Muscle of back (tissue), 3 donors: ENCODE measurements at regions not wholly inside any gene's neighbourhood (a gene's known extent, or its start where the extent isn't known, plus 50 kb on each side); places are given as distances from the start of the nearest gene placed in this dataset.
"Not testable (repeated sequence)": the region's sequence is repeated elsewhere in the genome, so short reads cannot be mapped to it uniquely, and the experiment has no call there.

Experiments
- DNase-seq, 3 donors: peaks; one replicate each; pipeline versions ENCODE4 v3.0.0 to v3.0.0-alpha.2; 2013

DNA sequence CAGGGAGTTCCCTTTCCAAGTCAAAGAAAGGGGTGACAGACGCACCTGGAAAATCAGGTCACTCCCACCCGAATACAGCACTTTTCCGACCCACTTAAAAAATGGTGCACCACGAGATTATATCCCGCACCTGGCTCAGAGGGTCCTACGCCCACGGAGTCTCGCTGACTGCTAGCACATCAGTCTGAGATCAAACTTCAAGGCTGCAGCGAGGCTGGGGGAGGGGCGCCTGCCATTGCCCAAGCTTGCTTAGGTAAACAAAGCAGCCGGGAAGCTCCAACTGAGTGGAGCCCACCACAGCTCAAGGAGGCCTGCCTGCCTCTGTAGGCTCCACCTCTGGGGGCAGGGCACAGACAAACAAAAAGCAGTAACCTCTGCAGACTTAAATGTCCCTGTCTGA, 277.8 kb upstream of the ARHGAP42 start:
- DNase-seq = not testable (repeated sequence)

DNA sequence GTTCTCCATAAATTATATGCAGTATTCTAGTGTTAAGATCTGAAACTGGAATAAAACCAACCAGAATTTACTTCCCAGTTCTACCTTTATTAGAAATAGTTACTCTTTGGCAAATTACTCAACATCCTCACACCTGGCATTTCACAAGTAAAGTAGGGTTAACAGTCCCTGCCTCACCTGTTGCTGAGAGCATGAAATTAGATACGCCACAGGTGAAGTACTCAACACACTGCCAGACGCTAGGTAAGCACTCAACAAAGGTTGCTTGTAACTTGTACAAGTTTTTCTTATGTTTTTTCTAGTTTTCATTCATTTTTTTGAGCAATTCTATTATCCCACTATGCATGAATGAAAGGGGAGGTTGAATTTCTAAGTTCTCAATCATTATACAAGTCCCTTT, 267.6 kb upstream of the ARHGAP42 start:
- no peak for DNase-seq

DNA sequence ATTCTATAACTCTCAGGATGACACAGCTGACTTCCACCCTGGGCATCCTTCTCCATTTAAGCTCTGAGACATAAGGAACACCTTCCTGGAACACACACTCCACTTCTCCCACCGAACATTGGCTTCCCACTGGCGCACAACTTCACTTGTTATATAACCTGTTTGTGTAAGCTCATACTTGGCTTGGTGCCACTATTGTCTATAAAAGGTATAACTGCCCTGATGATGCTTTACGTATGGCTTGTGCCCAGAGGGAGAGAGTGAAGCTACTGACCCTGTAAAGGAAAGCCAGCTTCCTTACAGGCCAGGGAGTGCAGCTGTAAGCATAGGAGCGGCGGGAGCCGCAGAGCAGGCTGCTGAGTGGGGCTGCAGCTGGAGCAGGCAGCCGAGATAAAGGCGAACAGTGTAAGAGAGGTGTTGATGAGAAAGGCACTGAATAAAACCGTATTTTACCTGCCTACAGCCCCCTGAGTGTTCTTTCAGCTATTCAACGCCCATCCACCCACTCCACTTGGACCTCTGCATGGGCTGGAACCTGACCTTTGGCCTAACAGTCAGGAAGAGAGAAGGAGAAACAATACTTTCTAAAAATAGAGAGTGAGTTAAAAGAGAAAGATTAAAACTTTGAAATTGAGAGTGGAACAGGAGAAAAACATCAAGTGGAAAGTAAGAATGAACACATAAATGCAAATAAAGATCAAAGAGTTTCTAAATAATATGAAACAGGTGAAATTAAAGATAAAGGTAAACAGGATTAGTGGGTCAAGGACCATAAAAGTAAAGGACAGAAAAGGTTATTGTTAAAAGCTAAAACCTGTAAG, 252.1 kb upstream of the ARHGAP42 start:
- DNase-seq = no peak

DNA sequence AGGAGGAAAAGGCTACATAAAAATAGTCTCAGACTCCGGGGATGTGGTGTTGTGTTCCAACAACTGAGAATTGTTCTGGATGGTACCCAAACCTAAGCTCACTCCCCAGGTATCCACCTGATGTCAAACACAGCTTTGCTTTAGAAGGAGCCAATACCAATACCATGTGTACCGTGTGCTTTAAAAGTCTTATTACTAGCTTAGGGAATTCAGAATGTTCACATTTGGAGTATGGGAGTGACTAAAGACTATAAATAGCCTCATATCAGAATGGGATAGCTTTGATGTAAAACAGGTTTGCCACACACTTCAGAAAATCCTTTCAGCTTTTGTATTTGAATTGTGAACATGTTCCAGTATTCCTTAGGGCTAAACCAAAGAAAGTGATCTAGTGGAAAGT, 248.7 kb upstream of the ARHGAP42 start:
- DNase-seq = peak in 1 of 3 donors; percentile 31

DNA sequence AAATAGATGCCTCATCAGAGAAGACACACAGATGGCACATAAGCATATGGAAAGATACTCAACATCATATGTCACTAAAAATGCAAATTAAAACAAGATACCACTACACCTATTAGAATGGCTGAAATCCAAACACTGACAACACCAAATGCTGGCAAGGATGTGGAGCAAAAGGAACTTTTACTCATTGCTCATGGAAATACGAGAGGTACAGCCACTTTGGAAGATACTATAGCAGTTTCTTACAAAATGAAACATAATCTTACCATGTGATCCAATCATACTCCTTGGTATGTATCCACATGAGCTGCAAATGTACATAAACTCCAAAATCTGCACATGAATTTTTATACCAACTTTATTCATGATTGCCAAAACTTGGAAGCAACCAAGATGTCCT, 246.0 kb upstream of the ARHGAP42 start:
- DNase-seq = no peak

DNA sequence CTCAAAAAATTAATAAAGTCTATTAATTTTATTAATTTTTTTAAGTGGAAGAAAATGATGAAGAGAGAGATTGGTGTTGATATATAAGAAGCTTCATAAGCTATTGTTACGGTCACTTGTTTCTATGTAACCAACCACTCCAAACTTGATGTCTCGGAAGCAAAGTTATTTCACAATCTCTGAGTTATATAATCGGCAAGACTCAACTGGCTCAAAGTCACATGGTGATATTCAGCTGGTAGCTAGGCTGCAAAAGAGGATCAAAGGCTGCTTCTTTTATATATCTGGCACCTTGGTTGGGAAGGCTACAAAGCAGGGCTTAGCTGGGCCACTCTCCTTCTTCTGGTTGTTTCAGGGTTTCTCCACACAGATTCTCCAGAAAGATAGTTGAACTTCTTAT, 245.1 kb upstream of the ARHGAP42 start:
- DNase-seq = no peak

DNA sequence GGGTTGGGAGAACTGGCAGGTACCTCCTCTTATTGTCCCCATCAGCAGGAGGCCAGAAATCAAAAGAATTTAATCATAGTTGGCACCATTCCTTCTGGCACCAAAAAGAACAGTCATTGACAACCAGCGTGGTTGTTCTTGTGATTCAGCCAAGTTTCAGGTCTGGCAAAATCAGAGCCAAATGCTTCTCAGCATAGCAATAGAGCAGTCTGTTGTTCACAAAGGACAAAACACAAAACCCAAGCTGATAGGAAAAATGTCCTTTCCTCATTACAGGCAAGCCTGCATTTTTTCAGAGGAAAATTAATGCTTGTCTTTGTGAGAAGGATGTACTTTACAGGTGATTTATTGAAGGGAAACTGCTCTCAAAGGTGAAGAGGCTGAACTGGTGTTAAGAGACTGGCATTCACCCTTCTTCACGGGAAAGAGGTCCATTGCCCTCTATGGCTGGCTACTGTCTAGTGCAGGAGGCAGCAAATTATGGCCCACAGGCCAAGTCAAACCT, 241.8 kb upstream of the ARHGAP42 start:
- peak in 2 of 3 donors; percentile 29 to 54 for DNase-seq

DNA sequence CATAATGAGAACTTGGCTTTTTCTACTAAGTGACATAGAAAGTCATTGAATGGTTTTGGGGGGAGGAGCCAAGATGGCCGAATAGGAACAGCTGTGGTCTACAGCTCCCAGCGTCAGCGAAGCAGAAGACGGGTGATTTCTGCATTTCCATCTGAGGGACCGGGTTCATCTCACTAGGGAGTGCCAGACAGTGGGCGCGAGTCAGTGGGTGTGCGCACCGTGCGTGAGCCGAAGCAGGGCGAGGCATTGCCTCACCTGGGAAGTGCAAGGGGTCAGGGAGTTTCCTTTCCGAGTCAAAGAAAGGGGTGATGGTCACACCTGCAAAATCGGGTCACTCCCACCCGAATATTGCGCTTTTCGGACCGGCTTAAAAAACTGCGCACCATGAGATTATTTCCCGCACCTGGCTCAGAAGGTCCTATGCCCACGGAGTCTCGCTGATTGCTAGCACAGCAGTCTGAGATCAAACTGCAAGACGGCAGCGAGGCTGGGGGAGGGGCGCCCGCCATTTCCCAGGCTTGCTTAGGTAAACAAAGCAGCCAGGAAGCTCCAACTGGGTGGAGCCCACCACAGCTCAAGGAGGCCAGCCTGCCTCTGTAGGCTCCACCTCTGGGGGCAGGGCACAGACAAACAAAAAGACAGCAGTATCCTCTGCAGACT, 235.2 kb upstream of the ARHGAP42 start:
- DNase-seq = not testable (repeated sequence)

DNA sequence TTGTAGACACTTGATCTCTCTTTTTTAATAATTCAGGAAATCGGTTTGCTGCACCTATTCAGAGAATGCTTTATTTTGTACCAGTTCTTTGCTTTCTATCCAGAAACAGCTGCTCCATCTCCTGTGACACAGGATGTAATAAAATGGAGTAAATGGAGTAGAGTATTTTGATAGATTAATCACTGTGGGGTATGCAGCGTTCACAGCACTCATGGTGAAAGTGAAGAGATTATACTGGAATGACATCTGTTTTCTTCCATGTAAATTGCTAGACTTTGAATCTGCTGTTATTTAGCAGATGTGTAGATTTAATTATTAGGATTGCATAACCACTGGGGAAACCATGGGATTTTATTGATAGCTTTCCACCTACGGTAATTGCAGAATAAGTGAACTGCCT, 227.3 kb upstream of the ARHGAP42 start:
- DNase-seq = no peak

DNA sequence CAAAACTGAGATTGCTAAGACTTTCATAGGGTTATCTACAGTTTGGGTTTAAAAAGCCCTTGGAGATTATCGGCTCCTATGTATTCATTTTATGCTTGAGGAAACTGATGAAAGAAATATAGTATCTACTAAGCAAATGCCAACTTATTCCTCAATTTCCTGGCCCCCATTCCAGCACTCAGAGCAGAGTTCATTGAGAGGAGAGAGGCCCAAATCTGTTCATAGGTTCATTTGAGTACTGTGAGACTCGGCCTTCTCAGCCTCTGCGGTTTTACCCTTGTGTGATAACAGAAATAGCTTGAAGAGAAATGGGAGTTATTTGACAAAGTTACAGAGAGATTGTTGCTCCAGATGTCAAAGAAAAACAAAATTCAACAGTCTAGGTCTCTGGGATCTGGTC, 226.7 kb upstream of the ARHGAP42 start:
- DNase-seq = no peak

DNA sequence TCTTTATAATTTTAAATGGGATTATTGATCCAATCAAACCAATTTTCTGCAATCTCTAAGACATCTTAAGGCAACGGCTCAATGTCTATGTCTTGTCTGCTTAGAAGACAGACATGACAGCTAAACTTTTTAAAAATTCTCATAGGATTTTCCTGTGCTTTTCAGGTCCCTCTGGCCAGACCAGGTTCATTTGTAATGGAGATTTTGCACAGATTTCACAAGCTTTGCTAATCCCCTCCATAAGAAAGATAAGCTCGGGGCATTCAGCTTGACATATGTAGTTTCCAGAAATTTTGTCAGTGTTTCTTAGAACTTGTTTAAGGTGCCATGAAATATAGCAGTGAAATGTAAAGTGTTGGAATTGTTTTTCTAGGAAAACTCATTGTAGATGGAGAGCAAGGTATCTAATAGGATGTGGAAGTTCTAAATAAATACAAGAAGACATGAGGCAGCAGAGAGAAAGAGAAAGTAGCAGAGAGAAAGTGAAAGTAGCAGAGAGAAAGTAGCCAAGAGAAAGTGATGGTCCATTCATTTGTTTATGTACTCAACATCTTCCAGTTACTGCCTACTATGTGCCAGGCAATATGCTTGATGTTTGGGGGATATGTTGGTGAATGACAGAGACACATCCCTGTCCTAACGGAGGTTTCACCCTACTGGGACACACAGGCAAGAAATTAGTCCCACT, 219.1 kb upstream of the ARHGAP42 start:
- no peak for DNase-seq

DNA sequence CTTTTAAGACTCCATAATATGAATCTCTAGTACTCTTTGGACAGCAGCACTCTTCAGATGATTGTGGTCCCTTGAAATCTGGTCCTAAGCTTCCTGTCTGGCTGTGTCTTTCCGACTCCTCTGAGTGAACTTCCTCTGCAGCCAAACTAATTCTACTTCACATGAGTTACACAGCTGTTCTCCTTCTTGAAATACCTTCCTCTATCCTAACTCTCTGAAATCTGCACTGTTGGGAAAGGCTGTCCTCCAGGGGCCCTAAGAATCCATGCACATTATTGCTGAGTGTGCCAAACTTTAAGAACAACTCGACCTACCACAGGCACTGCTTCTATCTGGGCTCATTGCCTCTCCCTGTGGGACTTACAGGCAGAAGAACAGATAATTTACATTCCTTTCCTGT, 217.3 kb upstream of the ARHGAP42 start:
- peak; percentile 33 to 89 (median 51) for DNase-seq

DNA sequence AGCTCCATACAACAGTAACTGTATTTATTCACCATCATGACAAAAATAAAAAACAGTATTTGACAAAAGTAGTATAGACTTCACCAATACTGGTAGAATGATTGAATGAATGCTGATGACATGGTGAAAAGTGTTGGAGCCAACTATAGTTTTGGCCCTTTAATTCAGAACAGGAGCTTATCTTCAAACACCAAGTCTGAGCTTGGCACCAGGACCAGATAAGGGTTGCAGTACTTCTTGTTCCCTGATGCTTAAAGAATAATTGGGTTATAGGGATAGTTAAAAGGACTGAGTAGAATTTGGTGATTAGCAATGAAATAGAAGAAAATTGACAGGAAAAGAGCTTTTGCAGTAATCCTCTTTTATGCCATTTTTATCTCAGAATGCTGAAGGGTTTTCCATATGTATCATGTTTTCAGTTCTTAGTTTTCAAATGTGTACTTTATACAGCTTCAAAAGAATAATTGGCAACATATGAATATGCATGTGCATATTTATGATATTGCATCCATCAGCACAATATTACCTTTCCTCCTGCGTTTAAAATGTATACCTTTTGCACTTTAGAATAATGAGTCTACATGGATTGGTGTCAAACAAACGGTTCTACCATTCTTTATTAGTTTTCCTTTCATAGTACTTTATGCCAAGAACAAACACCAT, 214.2 kb upstream of the ARHGAP42 start:
- no peak for DNase-seq

DNA sequence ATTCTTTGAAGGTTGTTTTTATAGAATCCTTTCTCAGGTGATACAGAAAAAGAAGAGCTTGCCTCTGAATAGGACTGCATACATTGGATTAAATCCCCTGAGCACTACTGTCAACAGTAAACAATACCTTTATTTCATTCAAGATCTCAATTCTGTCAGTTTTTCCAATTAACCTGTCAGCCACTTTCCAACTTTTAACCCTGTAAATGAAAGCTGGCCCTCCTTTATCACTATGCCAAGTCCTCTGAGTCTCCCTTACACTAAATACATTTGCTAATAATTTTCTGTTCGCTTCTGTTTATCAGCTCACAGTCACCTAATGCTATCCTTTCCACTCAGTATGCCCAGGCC, 213.7 kb upstream of the ARHGAP42 start:
- no peak for DNase-seq

DNA sequence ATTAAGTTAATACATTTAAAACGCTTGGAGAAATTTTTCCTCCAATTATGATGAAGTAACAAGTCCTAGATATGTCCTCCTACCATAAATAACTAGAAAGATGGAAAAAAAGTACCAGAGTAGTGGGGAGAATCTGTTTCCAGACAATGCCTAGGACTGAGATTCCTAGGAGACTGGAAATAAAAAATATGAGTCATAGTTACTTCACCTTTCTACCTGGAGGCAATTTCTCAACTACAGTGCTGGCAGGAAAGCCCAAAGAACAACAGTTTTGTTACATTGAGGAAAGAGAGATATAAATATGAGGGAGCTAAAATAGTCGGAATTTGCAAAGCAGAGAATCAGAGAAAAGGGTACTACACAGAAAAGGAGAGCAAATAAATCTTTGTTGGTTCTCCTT, 202.1 kb upstream of the ARHGAP42 start:
- no peak for DNase-seq

DNA sequence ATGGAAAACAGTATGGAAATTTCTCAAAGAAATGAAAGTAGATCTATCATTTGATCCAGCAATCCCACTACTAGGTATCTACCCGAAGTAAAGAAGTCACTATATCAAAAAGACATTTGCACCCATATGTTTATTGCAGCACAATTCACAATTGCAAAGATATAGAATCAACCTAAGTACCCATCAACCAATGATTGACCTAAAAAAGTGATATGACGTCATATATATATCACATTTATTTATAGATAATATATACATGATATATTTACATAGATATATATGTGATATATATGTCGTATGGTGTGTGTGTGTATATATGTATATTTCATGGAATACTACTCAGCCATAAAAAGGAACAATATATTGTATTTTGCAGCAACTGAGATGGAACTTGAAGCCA, 188.3 kb upstream of the ARHGAP42 start:
- no peak for DNase-seq

DNA sequence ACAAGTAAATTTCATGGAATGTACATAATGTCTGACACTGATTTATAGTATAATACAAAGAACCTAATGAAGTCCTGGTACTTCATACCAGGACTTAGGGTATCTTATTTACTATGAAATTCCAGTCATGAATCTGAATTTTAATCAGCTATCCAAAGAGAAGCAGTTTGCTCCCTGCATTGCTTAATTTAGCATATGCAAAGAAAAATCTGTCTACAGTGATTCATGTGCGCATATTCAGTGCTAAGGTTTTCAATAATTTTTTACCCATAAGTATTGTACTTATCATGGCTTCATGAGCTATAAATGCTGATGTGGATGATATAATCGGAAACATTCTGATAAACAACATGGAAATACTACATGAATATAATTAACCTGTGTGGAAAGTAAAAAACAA, 185.6 kb upstream of the ARHGAP42 start:
- DNase-seq = no peak

DNA sequence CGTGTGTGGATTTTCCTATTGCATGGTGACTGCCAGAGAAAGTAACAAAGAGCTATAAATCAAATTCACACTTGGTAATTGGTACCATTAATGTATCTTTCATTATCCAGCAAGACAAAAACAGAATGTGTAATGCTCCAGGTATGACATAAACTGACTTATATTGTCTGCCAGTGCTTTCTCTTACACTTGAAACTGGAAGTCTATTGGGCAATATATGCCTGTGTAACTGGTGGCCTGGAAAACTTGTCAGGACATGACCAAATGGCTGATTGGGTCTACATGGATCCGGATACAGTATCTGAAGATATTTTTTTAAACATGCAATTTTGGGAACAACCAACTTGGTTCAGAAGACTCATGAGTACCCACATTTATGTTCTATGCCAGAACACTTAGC, 174.6 kb upstream of the ARHGAP42 start:
- no peak for DNase-seq

DNA sequence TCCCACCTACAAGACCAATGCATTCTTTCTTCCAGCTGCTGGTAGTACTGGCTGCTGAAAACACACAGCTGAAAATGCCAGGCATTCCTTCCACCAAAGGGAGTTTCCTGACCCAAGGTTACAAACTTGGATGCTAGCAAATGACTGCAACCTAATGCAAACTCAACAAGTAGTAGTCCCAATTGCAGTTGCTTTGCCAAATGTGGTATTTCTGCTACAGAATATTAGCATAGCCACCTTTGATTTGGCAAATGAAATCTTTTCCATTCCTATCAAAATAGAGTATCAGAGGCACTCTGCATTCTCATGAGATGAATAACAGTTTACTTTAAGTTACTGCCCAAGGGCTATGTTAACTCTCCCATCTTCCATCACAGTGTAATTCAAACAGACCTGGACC, 172.0 kb upstream of the ARHGAP42 start:
- peak in 1 of 3 donors; percentile 24 for DNase-seq

DNA sequence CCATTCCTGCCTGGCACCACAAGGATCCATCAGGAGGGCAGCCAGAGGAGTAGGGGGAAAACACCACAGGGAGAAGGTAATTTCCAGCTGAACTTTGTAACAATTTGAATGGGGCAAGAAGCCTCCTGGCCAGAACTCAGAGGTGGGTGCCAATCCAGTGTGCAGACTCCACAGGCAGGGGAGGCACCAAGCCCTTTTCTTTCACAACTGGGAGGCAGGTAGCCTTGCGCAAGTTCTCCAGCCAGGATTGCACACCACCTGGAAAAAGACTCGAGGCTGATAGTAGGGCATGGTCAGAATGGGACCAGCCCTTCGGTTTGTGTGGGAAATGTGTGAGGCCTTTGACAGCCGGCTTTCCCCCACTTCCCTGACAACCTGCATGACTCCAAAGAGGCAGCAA, 161.9 kb upstream of the ARHGAP42 start:
- DNase-seq = no peak

DNA sequence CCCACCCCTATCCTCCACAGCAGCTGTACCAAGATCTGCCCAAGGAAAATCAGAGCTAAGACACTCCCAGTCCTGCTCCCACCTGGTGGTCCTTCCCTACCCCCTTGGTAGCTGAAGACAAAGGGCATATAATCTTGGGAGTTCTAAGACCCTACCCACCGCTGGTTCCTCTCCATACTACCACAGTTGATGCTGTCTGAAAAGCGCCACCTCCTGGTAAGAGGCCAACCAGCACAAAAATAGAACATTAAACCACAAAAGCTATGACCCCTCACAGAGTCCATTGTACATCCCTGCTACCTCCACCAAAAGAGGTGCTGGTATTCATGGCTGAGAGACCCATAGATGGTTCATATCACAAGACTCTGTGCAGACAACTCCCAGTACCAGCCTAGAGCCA, 161.5 kb upstream of the ARHGAP42 start:
- no peak for DNase-seq

DNA sequence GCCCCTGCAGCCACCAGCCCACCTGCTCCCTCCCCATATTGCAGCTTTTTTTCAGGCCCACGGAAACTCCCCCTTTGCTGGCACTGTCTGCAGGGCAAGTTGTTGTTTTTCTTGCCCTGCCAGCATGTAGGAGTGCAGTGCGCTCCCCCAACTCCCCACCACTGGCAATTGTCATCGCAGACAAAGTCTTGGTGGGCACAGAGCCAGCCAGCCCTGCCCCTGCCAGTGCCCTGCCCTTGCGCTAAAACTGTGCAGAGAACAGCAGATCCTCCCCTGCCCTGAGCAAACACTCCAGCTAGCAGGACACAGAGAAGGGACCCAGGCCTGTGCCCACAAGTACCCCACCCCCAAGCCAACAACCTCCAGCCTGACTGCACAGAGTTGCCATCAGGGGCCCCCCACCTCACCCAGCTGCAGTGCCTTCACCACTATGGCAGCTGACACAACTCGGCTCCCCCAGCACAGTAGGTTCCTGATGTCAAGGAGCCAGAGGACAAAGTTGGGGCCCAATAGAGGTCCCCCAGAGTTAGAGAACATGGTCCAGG, 158.1 kb upstream of the ARHGAP42 start:
- no peak for DNase-seq
